Gastrocnemius medialis (tissue), 4 donors: ENCODE measurements at regions not wholly inside any gene's neighbourhood (a gene's known extent, or its start where the extent isn't known, plus 50 kb on each side); places are given as distances from the start of the nearest gene placed in this dataset.

Experiments used
- ATAC-seq, 2 donors: fragments of 150-250 bp; one replicate each; pipeline ENCODE4 v1.9.1; 2016
- DNase-seq, 2 donors: peaks; one replicate each; pipeline ENCODE4 v3.0.0-alpha.2; 2019
- H3K27ac ChIP-seq, 4 donors: fragments of 200-600 bp; sonication (generic); 1 replicate in 1 of 4; 2 replicates in 3 of 4; pipeline ENCODE4 v1.5.1; 2016 to 2018; ENCODE audit warnings: mild to moderate bottlenecking in 2 of 4, moderate library complexity in 1 of 4
- H3K27me3 ChIP-seq, 3 donors: fragments of 200-600 bp; sonication (generic) in 2 of 3; 1 replicate in 1 of 3; 2 replicates in 2 of 3; pipeline versions ENCODE4 v1.5.1 to v1.6.0; 2016 to 2019; ENCODE audit warnings: mild to moderate bottlenecking in 1 of 3, moderate library complexity in 1 of 3
- H3K36me3 ChIP-seq, 2 donors: fragments of 200-600 bp; sonication (generic) in 1 of 2; one replicate each; pipeline ENCODE4 v1.5.1; 2017 to 2018
- H3K4me1 ChIP-seq, 2 donors: fragments of 200-600 bp; sonication (generic) in 1 of 2; one replicate each; pipeline ENCODE4 v1.5.1; 2016 to 2017; ENCODE audit warnings: mild to moderate bottlenecking in 2 of 2
- H3K4me3 ChIP-seq, 4 donors: fragments of 200-600 bp; sonication (generic) in 3 of 4; 1 replicate in 1 of 4; 2 replicates in 3 of 4; pipeline ENCODE4 v1.5.1; 2016 to 2019; ENCODE audit warnings: mild to moderate bottlenecking in 2 of 4
- H3K9me3 ChIP-seq, 3 donors: fragments of 200-600 bp; sonication (generic) in 2 of 3; 1 replicate in 1 of 3; 2 replicates in 2 of 3; pipeline ENCODE4 v1.5.1; 2016 to 2019
- CTCF ChIP-seq, 5 experiments: fragments of 450-650 bp in 3 of 5; fragments of 200-600 bp in 2 of 5; sonication (generic) in 2 of 5; IDR thresholded peaks in 4 of 5; conservative IDR thresholded peaks in 1 of 5; 1 replicate in 4 of 5; 2 replicates in 1 of 5; pipeline ENCODE4 v1.5.1; 2016 to 2019; ENCODE audit warnings: antibody characterized with exemption in 5 of 5, mild to moderate bottlenecking in 3 of 5, moderate library complexity in 3 of 5
- POLR2A ChIP-seq, 2 donors: fragments of 450-650 bp; IDR thresholded peaks; one replicate each; pipeline ENCODE4 v1.6.1; 2017; ENCODE audit warnings: antibody characterized with exemption in 2 of 2, mild to moderate bottlenecking in 2 of 2, moderate library complexity in 2 of 2
- in situ Hi-C, 4 donors: fragments of 200-750 bp; cut with MboI; loops; one replicate each; pipeline versions ENCODE4 v1.15.0 to v1.8.0; 2017; ENCODE audit warnings: low sequenced_read_pairs in 4 of 4
- intact Hi-C: fragments of 100-400 bp; cut with DNase I; formaldehyde crosslinking; loops from one replicate; pipeline ENCODE4 v1.15.1; 2023; ENCODE audit warnings: low total_unique reads

GRCh38 chr1:42034426-42034825 lies 115.7 kb upstream of the HIVEP3 start:
- H3K36me3 ChIP-seq = no peaks in the 10 kb centered on the region
- H3K4me3 ChIP-seq = peak overlapping the region in 3 of 4 donors; percentile 70 to 100 (median 82)
- in situ Hi-C loops = no loop called here
- DNase-seq = no peak
- no peak for ATAC-seq
- TF ChIP-seq POLR2A (IDR thresholded peaks at IDR 0.05) (no peak), CTCF (IDR thresholded peaks at IDR 0.05 in 4 of 5, conservative IDR thresholded peaks at IDR 0.05 in 1 of 5) (no peak)
- intact Hi-C loops = loop anchor here (2.0 to 10.0 kb wide), 6 partner anchors 114 to 650 kb away; partner anchors contain the start of genes FOXJ3 and YBX1
- H3K4me1 ChIP-seq = peaks cover 7 to 12% of the 10 kb centered on the region in 2 donors
- H3K27ac ChIP-seq = no peak overlapping the region
- H3K27me3 ChIP-seq = no peaks in the 10 kb centered on the region
- H3K9me3 ChIP-seq = no peaks in the 10 kb centered on the region

- intact Hi-C loops (loop anchor here (2.0 to 10.0 kb wide), 6 partner anchors 113 to 651 kb away; partner anchors contain the start of genes FOXJ3 and YBX1), in situ Hi-C loops (no loop called here)
- Histone ChIP-seq H3K36me3 (no peaks in the 10 kb centered on the region), H3K4me1 (peaks cover 7 to 12% of the 10 kb centered on the region in 2 donors), H3K4me3 (no peak overlapping the region), H3K27ac (no peak overlapping the region), H3K9me3 (no peaks in the 10 kb centered on the region), H3K27me3 (no peaks in the 10 kb centered on the region)
- TF ChIP-seq CTCF (IDR thresholded peaks at IDR 0.05 in 4 of 5, conservative IDR thresholded peaks at IDR 0.05 in 1 of 5) = no peak
- no peak for TF ChIP-seq POLR2A (IDR thresholded peaks at IDR 0.05)
- no peak for DNase-seq
- ATAC-seq = no peak
Measured at GRCh38 chr1:42033629-42034028, 114.9 kb upstream of the HIVEP3 start.

- Histone ChIP-seq H3K36me3 (no peaks in the 10 kb centered on the region), H3K27ac (no peak overlapping the region), H3K9me3 (peaks cover 0 to 4% (median 0%) of the 10 kb centered on the region in 3 donors), H3K4me1 (peaks cover 0 to 5% of the 10 kb centered on the region in 2 donors), H3K27me3 (no peaks in the 10 kb centered on the region), H3K4me3 (no peak overlapping the region)
- ATAC-seq (no peak), DNase-seq (no peak)
- in situ Hi-C loops = no loop called here
- intact Hi-C loops = no loop called here
- no peak for TF ChIP-seq POLR2A (IDR thresholded peaks at IDR 0.05)
- TF ChIP-seq CTCF (IDR thresholded peaks at IDR 0.05 in 4 of 5, conservative IDR thresholded peaks at IDR 0.05 in 1 of 5) = no peak
Measured at GRCh38 chr1:42017730-42018129, 99.0 kb upstream of the HIVEP3 start.

- intact Hi-C loops = no loop called here
- DNase-seq (no peak), ATAC-seq (no peak)
- TF ChIP-seq POLR2A (IDR thresholded peaks at IDR 0.05) (no peak), CTCF (IDR thresholded peaks at IDR 0.05 in 4 of 5, conservative IDR thresholded peaks at IDR 0.05 in 1 of 5) (no peak)
- Histone ChIP-seq H3K4me3 (no peak overlapping the region), H3K27ac (no peak overlapping the region), H3K9me3 (peaks cover 0 to 4% (median 0%) of the 10 kb centered on the region in 3 donors), H3K36me3 (no peaks in the 10 kb centered on the region), H3K27me3 (no peaks in the 10 kb centered on the region), H3K4me1 (peaks cover 0 to 5% of the 10 kb centered on the region in 2 donors)
- in situ Hi-C loops = no loop called here
Measured at GRCh38 chr1:42017259-42017658, 98.5 kb upstream of the HIVEP3 start.

GRCh38 chr1:42014823-42015222 lies 96.1 kb upstream of the HIVEP3 start:
- no peaks in the 10 kb centered on the region for H3K27me3 ChIP-seq

More at GRCh38 chr1:42014823-42015222, 96.1 kb upstream of the HIVEP3 start:
- H3K9me3 ChIP-seq = peaks cover 0 to 4% (median 0%) of the 10 kb centered on the region in 3 donors
- H3K36me3 ChIP-seq = no peaks in the 10 kb centered on the region
- ATAC-seq (no peak), DNase-seq (no peak)
- intact Hi-C loops (no loop called here), in situ Hi-C loops (no loop called here)
- H3K4me1 ChIP-seq = peaks cover 0 to 5% of the 10 kb centered on the region in 2 donors
- H3K4me3 ChIP-seq = no peak overlapping the region
- TF ChIP-seq POLR2A (IDR thresholded peaks at IDR 0.05) (no peak), CTCF (IDR thresholded peaks at IDR 0.05 in 4 of 5, conservative IDR thresholded peaks at IDR 0.05 in 1 of 5) (no peak)
- H3K27ac ChIP-seq = no peak overlapping the region
